ENCODE measurements at regions not wholly inside any gene's neighbourhood (a gene's known extent, or its start where the extent isn't known, plus 50 kb on each side); places are given as distances from the start of the nearest gene placed in this dataset.

GRCh38 chr6:112486454-112486853, 139.3 kb downstream of the RFPL4B start:
- Histone ChIP-seq H3K36me3 (no peaks in the 10 kb centered on the region), H3K27ac (replicated peaks) (no peak overlapping the region), H3K4me3 (no peak overlapping the region), H3K9me3 (replicated peaks) (no peaks in the 10 kb centered on the region), H3K27me3 (ENCODE audit: low read depth) (no peaks in the 10 kb centered on the region), H3K4me1 (no peaks in the 10 kb centered on the region)
- no peak for TF ChIP-seq CTCF (IDR thresholded peaks at IDR 0.05; ENCODE audit: borderline replicate concordance)
- intact Hi-C loops (cut with micrococcal nuclease): no loop called here
- no peak for DNase-seq

- no peak for TF ChIP-seq CTCF (IDR thresholded peaks at IDR 0.05; ENCODE audit: borderline replicate concordance)
- DNase-seq: no peak
- no peaks in the 10 kb centered on the region for H3K36me3 ChIP-seq
- intact Hi-C loops (cut with micrococcal nuclease): no loop called here
- no peaks in the 10 kb centered on the region for H3K9me3 ChIP-seq (replicated peaks)
- no peak overlapping the region for H3K27ac ChIP-seq (replicated peaks)
- H3K4me3 ChIP-seq: no peak overlapping the region
- H3K4me1 ChIP-seq: no peaks in the 10 kb centered on the region
- H3K27me3 ChIP-seq (ENCODE audit: low read depth): no peaks in the 10 kb centered on the region
These were observed 141.1 kb downstream of the RFPL4B start for GRCh38 chr6:112488238-112488637.

DNA sequence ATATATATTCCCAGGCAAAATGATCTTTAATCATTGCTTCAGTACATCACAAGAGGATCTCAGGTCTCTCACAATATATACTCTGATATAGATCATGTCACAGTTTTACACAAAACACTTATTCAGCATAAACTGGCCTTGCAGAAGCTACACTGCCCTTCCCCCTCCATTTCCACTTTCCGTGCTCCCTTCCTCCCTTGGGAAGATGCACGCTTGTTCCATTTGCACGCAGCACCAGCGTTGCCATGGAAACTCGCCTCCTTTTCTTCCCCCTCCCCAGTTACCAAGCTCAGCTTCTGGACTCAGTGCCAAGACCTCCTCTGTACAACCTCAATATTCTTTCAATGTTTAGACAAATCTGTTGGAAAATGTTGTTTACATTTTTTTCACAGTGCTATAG, 154.6 kb downstream of the RFPL4B start:
- no peak overlapping the region for H3K4me3 ChIP-seq
- no peaks in the 10 kb centered on the region for H3K36me3 ChIP-seq
- H3K27me3 ChIP-seq (ENCODE audit: low read depth): no peaks in the 10 kb centered on the region
- no peak for TF ChIP-seq CTCF (IDR thresholded peaks at IDR 0.05; ENCODE audit: borderline replicate concordance)
- intact Hi-C loops (cut with micrococcal nuclease): no loop called here
- H3K9me3 ChIP-seq (replicated peaks): peaks cover 3% of the 10 kb centered on the region
- DNase-seq: peak; percentile 19
- H3K27ac ChIP-seq (replicated peaks): no peak overlapping the region
- H3K4me1 ChIP-seq: no peaks in the 10 kb centered on the region

GRCh38 chr6:112502351-112503090, 155.4 kb downstream of the RFPL4B start:
- TF ChIP-seq CTCF (IDR thresholded peaks at IDR 0.05; ENCODE audit: borderline replicate concordance): peak; percentile 35
- no peak overlapping the region for H3K27ac ChIP-seq (replicated peaks)
- intact Hi-C loops (cut with micrococcal nuclease): no loop called here

GRCh38 chr6:112503091-112503596, 156.0 kb downstream of the RFPL4B start:
- Histone ChIP-seq H3K4me1 (no peaks in the 10 kb centered on the region), H3K36me3 (no peaks in the 10 kb centered on the region), H3K27me3 (ENCODE audit: low read depth) (no peaks in the 10 kb centered on the region), H3K9me3 (replicated peaks) (no peaks in the 10 kb centered on the region), H3K4me3 (no peak overlapping the region), H3K27ac (replicated peaks) (no peak overlapping the region)
- no peak for TF ChIP-seq CTCF (IDR thresholded peaks at IDR 0.05; ENCODE audit: borderline replicate concordance)
- intact Hi-C loops (cut with micrococcal nuclease): no loop called here
- no peak for DNase-seq

More at GRCh38 chr6:112502351-112503090, 155.4 kb downstream of the RFPL4B start:
- DNase-seq: no peak
- H3K4me3 ChIP-seq: no peak overlapping the region
- H3K4me1 ChIP-seq: no peaks in the 10 kb centered on the region
- no peaks in the 10 kb centered on the region for H3K36me3 ChIP-seq
- H3K9me3 ChIP-seq (replicated peaks): no peaks in the 10 kb centered on the region
- H3K27me3 ChIP-seq (ENCODE audit: low read depth): no peaks in the 10 kb centered on the region

All from left ventricle myocardium inferior (tissue), 1 donor.